ENCODE measurements at regions not wholly inside any gene's neighbourhood (a gene's known extent, or its start where the extent isn't known, plus 50 kb on each side); places are given as distances from the start of the nearest gene placed in this dataset.

GRCh38 chr3:20873235-20873634 lies 687.2 kb upstream of the SGO1 start:
- TF ChIP-seq RAD21 (IDR thresholded peaks at IDR 0.05; ENCODE audit: low read depth): no peak
- TF ChIP-seq, protein P1, sequence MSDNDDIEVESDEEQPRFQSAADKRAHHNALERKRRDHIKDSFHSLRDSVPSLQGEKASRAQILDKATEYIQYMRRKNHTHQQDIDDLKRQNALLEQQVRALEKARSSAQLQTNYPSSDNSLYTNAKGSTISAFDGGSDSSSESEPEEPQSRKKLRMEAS (IDR thresholded peaks at IDR 0.05): no peak
- TF ChIP-seq CTCF (IDR thresholded peaks at IDR 0.05 in 2 of 3, conservative IDR thresholded peaks at IDR 0.05 in 1 of 3; ENCODE audit: borderline replicate concordance in 1 of 3, insufficient read depth in 1 of 3, low read depth in 2 of 3, low read length in 2 of 3): no peak
- no peak for TF ChIP-seq POLR2A (IDR thresholded peaks at IDR 0.05; ENCODE audit: borderline replicate concordance, extremely low read depth, insufficient read depth, insufficient read length)
- no peak for TF ChIP-seq EZH2phosphoT487 (IDR thresholded peaks at IDR 0.05; ENCODE audit: borderline replicate concordance)
- TF ChIP-seq ZFX (IDR thresholded peaks at IDR 0.05): no peak
- TF ChIP-seq JUND (IDR thresholded peaks at IDR 0.05): no peak
- TF ChIP-seq ELF1 (IDR thresholded peaks at IDR 0.05; ENCODE audit: borderline replicate concordance, low read depth): no peak
- TF ChIP-seq YY1 (IDR thresholded peaks at IDR 0.05; ENCODE audit: extremely low read depth, insufficient replicate concordance, low read depth, low read length): no peak
- TF ChIP-seq EZH2 (IDR thresholded peaks at IDR 0.05): no peak
- TF ChIP-seq, protein P2, sequence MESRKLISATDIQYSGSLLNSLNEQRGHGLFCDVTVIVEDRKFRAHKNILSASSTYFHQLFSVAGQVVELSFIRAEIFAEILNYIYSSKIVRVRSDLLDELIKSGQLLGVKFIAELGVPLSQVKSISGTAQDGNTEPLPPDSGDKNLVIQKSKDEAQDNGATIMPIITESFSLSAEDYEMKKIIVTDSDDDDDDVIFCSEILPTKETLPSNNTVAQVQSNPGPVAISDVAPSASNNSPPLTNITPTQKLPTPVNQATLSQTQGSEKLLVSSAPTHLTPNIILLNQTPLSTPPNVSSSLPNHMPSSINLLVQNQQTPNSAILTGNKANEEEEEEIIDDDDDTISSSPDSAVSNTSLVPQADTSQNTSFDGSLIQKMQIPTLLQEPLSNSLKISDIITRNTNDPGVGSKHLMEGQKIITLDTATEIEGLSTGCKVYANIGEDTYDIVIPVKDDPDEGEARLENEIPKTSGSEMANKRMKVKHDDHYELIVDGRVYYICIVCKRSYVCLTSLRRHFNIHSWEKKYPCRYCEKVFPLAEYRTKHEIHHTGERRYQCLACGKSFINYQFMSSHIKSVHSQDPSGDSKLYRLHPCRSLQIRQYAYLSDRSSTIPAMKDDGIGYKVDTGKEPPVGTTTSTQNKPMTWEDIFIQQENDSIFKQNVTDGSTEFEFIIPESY (IDR thresholded peaks at IDR 0.05; ENCODE audit: extremely low read depth, insufficient replicate concordance, low read length): no peak
- TF ChIP-seq, protein P3, sequence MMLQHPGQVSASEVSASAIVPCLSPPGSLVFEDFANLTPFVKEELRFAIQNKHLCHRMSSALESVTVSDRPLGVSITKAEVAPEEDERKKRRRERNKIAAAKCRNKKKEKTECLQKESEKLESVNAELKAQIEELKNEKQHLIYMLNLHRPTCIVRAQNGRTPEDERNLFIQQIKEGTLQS (IDR thresholded peaks at IDR 0.05): no peak
- no peak for TF ChIP-seq CBX3 (IDR thresholded peaks at IDR 0.05; ENCODE audit: low read depth)
- no peak for TF ChIP-seq POLR2AphosphoS5 (IDR thresholded peaks at IDR 0.05; ENCODE audit: low read depth, low read length)

Measured in HCT116 (cell line).